Activated CD8-positive, alpha-beta memory T cell treated with anti-CD3 and anti-CD28 coated beads for 36 hours (primary cell): ENCODE measurements at regions not wholly inside any gene's neighbourhood (a gene's known extent, or its start where the extent isn't known, plus 50 kb on each side); places are given as distances from the start of the nearest gene placed in this dataset.

Source experiments
- CTCF ChIA-PET: fragments of 350-600 bp; sonication (Branson Sonifier 250); formaldehyde crosslinking; loops from one replicate; lab custom pipeline; 2021; ENCODE audit warnings: antibody characterized with exemption; lab: Charles Lee
- POLR2A ChIA-PET: fragments of 350-600 bp; sonication (Branson Sonifier 250); formaldehyde crosslinking; loops from one replicate; lab custom pipeline; 2021; ENCODE audit warnings: antibody characterized with exemption; lab: Charles Lee

DNA sequence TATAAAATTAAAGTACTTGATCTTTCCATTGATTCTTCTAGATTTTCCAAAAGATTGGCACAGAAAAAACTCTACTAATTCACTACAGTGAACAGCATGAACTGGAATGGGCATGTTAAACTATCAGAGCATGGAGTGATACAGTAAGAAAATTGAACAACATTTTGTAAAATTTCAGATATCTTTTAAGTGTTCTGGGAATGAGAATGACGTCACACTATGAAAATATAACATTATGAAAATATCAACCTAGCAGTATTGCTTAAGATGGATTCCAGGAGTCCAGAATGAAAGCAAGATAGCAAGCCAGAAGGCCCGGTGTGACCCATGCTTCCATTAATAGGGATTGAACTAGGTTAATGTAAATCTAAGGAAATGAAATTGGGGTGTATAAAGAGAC, 319.9 kb downstream of the GABRG1 start:
- ChIA-PET POLR2A (no interaction called here), CTCF (no interaction called here)

GRCh38 chr4:45795135-45795534, 328.7 kb downstream of the GABRG1 start:
- ChIA-PET CTCF (no interaction called here), POLR2A (no interaction called here)

DNA sequence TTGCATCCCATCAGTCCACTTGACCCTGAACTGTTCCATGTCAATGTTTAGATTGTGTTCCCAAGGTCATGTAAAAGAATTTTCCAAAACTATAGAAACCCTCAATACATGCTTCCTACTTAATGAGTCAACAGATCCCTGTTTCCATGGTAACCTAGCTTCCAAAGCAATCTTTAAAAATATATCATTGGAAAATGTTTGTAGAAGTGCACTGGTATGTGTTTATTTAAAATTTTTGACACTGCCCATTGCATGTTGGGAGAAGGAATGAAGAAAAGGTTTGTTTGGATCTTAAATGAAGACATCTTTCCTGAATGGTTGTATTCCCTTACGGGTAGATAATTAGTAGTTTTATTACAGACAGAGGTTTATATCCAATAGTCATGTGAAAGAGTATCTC, 345.3 kb downstream of the GABRG1 start:
- CTCF ChIA-PET, result no interaction called here
- POLR2A ChIA-PET, result no interaction called here

GRCh38 chr4:45776146-45776545, 347.7 kb downstream of the GABRG1 start:
- POLR2A ChIA-PET, result no interaction called here
- CTCF ChIA-PET, result no interaction called here

GRCh38 chr4:45770958-45771357, 352.9 kb downstream of the GABRG1 start:
- ChIA-PET CTCF (no interaction called here), POLR2A (no interaction called here)

DNA sequence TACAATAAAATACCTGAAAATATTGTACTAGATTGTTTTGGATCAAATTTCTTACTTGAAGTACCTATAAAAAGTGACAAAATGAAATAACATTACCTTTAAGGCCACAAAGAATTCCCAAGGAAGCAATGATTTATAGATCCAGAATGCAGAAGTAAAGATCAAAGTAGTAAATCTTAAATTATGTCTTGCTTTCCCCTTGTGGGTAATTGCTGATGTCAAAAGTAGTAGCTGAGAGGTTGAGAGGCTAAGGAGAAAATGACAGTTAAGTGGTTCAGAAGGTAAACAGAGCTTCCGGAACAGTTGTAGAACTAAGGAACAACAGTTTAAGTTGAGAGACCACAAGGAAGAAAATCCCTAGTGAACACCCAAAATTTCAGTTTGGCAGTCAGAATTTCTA, 358.3 kb downstream of the GABRG1 start:
- ChIA-PET CTCF (no interaction called here), POLR2A (no interaction called here)

DNA sequence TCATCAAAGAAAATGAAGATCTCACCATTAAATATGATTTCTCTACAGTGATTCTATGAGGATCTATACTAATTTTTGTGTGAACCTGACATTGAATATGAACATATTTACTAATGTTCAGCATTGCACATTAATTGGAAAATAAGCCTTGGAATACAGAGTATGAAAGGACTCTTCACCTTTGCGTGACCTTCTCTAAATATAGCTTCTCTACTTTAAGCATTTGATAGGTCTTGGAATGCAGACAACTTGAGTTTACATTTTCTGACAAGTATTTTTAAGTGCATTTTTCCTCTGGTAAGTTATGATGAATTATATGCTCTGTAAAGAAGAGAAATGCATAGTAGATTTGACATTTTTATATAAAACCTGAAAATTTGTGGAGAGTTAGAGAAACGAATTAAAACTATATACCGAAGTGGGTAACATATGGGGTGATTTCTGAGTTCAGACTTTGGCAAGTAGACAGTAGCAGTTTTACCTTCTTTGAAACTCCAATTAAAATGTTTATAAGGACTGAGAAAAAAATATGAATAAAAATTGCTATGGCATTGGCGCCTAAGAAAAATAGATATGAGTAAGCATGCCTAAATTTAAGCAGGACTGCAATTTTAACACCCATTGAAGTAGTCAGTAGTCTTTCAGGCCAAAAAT, 371.9 kb downstream of the GABRG1 start:
- CTCF ChIA-PET, result no interaction called here
- POLR2A ChIA-PET, result no interaction called here

GRCh38 chr4:45750721-45751120, 373.1 kb downstream of the GABRG1 start:
- ChIA-PET CTCF (no interaction called here), POLR2A (no interaction called here)

GRCh38 chr4:45745741-45746140, 378.1 kb downstream of the GABRG1 start:
- POLR2A ChIA-PET, result no interaction called here
- CTCF ChIA-PET, result no interaction called here

GRCh38 chr4:45741897-45742296, 382.0 kb downstream of the GABRG1 start:
- POLR2A ChIA-PET, result no interaction called here
- CTCF ChIA-PET, result no interaction called here

GRCh38 chr4:45732161-45732560, 391.7 kb downstream of the GABRG1 start:
- CTCF ChIA-PET, result no interaction called here
- POLR2A ChIA-PET, result no interaction called here

- ChIA-PET POLR2A (no interaction called here), CTCF (no interaction called here)
These were observed 407.8 kb downstream of the GABRG1 start for GRCh38 chr4:45716093-45716492.

DNA sequence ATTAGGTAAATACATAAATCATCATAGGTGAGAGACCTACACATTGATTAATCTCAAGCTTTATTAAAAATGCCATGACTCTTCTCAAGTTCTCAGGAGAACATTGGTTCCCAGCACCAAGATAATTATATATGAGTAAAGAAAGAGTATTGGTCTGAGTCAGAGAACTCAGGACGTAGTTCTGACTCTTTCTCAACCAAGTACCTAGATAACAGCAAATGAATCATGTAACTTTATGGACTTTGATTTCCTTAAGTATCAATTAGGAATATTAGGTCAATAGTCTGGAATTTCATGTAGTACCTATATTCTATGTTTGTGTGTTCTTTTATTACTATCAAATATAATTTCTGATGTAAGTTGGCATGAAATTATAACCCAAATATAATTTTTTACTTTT, 409.9 kb downstream of the GABRG1 start:
- ChIA-PET POLR2A (no interaction called here), CTCF (no interaction called here)

GRCh38 chr4:45701621-45702020, 422.2 kb downstream of the GABRG1 start:
- POLR2A ChIA-PET, result no interaction called here
- CTCF ChIA-PET, result no interaction called here

DNA sequence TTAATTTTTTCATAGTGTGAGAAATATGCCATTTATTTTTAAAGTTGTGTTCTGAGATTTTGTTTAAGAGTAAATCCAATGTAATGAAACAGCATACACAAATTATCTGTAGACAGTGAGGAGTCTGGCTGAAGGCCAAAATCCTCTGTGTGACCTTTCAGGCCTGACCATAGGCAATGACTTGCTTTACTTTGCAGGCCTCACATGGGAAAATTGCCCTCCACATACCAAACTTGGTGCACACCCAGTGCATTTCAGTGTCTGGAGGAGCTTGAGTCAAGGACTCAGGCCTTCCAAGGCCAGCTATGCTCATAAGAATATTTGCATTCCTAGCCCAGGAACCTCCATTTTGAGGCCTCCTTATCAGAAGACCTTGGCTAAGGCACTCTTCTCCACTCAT, 430.1 kb downstream of the GABRG1 start:
- CTCF ChIA-PET, result no interaction called here
- POLR2A ChIA-PET, result no interaction called here

DNA sequence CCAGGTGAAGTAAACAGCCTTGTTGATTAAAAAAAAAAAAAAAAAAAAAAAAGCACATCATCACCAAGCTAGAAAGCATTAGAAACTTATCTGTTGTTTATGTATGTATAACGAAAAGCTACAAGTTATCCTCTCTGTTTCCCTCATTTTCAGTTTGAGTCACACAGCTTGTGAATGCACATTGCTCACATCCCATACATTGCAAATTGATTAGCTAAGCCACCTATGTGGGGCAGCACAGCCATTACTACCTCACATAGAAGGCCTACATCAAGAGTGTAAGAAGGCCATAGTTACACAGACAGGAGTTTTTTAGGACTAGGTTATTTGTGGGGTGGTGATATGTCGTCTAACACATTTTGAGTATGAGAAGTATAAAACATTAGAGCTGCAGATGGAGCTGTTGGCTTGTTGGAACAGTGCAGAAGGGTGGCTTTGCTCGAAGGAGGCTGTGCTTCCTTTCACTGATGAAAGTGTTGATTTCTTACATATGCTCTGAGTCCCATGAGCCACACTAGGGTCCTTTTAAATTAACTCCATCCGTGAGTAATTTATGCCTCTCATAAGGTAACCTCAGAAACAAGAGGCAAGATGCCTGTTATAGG, 431.6 kb downstream of the GABRG1 start:
- ChIA-PET POLR2A (no interaction called here), CTCF (no interaction called here)

DNA sequence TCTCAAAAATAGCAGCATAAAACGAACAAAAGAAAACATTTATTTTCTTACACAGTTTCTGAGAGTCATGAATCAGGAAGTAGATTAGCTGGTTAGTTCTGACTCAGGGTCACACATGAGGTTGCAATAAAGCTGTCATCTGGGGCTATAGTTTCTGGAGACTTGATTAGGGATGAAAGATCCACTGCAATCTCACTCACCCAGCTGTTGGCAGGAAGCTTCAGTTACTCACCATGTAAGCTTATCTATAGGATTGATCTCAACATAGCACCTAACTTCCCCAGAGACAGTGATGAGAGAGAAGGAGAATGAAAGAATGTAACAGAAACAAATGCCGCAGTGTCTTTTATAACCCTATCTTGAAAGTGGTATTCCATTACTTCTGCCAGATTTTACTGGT, 435.5 kb downstream of the GABRG1 start:
- ChIA-PET POLR2A (no interaction called here), CTCF (no interaction called here)

DNA sequence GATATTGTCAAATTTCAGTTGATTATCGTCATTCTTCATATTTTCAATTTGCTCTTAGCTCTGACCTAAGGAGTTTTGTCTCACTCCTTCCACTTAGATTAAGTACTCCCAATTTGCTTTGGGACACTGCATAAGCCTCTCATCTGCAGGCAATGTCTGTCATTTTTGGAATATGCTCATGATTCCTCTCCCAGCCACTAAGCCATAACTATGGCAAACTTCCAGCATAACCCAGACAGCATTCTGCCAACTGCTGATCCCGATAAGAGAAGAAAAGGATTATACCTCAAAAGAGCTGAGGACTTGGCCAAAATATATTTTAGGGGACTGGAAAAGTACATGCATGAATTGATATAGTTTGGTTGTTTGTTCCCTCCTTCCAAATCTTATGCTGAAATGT, 444.4 kb downstream of the GABRG1 start:
- CTCF ChIA-PET, result no interaction called here
- POLR2A ChIA-PET, result no interaction called here

DNA sequence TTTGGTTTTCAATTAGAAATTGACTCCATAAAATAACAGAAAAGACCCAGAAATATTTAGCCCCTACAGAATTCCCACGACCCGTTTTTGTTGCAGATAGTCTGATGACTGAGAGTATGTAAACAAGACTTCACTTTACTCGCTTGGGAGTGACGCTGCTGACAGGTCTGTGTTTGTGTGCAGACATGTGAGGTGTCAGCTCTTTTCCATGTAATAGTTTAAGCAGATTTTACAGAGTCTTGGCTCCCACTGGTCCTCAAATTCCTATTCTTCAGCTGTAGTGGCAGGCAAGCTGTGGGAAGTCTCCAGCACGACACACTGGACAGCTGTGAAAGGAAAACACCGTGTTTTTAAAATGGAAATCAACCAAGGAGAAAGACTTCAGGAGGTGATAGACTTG, 455.7 kb downstream of the GABRG1 start:
- CTCF ChIA-PET, result no interaction called here

DNA sequence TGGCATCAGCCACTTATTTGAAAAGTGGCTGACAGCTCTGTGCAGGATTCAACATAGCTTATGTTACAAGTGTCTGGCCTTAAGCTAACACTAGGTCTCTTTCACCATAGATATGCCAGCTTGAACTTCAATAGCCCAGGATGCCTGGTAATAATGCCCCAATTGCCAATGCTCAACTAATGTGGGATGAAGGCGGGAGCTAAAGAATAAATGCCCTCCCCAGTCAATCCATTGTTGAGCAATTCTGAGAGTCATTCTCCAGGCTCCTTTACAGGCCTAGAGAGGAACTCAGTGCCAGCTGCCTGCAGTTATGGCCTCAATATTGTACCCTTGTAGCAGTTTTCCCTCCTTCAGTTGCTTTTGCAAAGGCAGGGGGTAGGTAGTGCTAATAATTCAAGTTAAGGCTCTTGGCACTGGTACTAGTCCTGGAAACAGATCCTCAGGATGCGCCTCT, 460.2 kb downstream of the GABRG1 start:
- POLR2A ChIA-PET, result no interaction called here

More for the DNA sequence above, 455.7 kb downstream of the GABRG1 start:
- POLR2A ChIA-PET, result no interaction called here

DNA sequence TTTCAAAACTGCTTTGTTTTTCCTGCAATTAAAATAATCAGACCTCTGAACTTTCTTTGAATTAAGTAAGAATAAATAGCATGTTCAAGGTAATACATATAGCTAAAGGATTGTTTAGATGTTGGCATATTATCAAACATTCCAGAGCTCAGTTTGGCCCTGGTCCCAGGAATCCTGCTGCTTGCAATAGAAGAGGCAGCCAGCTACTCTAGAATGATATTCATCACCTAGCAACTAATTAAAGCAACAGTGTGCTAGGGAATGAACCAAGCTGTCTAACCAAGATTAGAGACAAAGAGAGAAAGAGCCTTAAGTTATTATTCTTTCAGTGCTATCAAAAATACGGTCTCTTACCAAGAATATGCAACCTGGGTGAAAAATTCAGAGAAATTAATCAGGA, 460.9 kb downstream of the GABRG1 start:
- ChIA-PET POLR2A (no interaction called here), CTCF (no interaction called here)

More for the DNA sequence above, 460.2 kb downstream of the GABRG1 start:
- CTCF ChIA-PET, result no interaction called here

GRCh38 chr4:45661893-45662292, 462.0 kb downstream of the GABRG1 start:
- CTCF ChIA-PET, result no interaction called here

More at GRCh38 chr4:45661893-45662292, 462.0 kb downstream of the GABRG1 start:
- POLR2A ChIA-PET, result no interaction called here
